Mucosa of descending colon (tissue), 3 donors: ENCODE measurements at regions not wholly inside any gene's neighbourhood (a gene's known extent, or its start where the extent isn't known, plus 50 kb on each side); places are given as distances from the start of the nearest gene placed in this dataset.
A peak's percentile ranks its signal among the peaks of the same experiment; 100 is the strongest.

ENCODE experiments used
- ATAC-seq: fragments of 200-7000 bp; cut with Tn5 transposase; one replicate; pipeline ENCODE4 v1.9.1; 2020; ENCODE audit warnings: mild to moderate bottlenecking, moderate library complexity
- DNase-seq, 3 donors: peaks; one replicate each; pipeline ENCODE4 v3.0.0-alpha.2; 2020
- H3K36me3 ChIP-seq: fragments of 200-600 bp; one replicate; pipeline ENCODE4 v1.8.0; 2021; ENCODE audit warnings: low read depth, mild to moderate bottlenecking
- H3K4me1 ChIP-seq: fragments of 200-600 bp; one replicate; pipeline ENCODE4 v1.8.0; 2021; ENCODE audit warnings: low read depth, mild to moderate bottlenecking
- H3K4me3 ChIP-seq: fragments of 200-600 bp; one replicate; pipeline ENCODE4 v1.8.0; 2021; ENCODE audit warnings: mild to moderate bottlenecking
- H3K9me3 ChIP-seq: fragments of 200-600 bp; one replicate; pipeline ENCODE4 v1.8.0; 2021; ENCODE audit warnings: mild to moderate bottlenecking
- CTCF ChIP-seq: fragments of 200-600 bp; IDR thresholded peaks from one replicate; pipeline ENCODE4 v1.8.0; 2022; ENCODE audit warnings: antibody characterized with exemption, mild to moderate bottlenecking
- intact Hi-C, 2 donors: fragments of 100-400 bp; cut with DNase I in 1 of 2; cut with micrococcal nuclease in 1 of 2; formaldehyde crosslinking; loops; one replicate each; pipeline versions ENCODE4 v1.11.0 to v1.11.1; 2022; cut with DNase I, micrococcal nuclease
- donor health status: DM: no; HTN: no; CAD: no; lungs with moderate emphysema.
- donor health status: DM: no; HTN: no; CAD: no.
- donor health status: DM: no; HTN: yes; CAD: no.

- ATAC-seq (no peak), DNase-seq (no peak)
- Histone ChIP-seq H3K4me1 (no peaks in the 10 kb centered on the region), H3K36me3 (no peaks in the 10 kb centered on the region), H3K4me3 (no peak overlapping the region), H3K9me3 (no peaks in the 10 kb centered on the region)
- TF ChIP-seq CTCF, result no peak
- intact Hi-C loops, result no loop called here
Observed at GRCh38 chrX:129161108-129161507, 362.2 kb downstream of the SMARCA1 start.

GRCh38 chrX:129158505-129158904 is 364.8 kb downstream of the SMARCA1 start:
- no peak for ATAC-seq
- Histone ChIP-seq H3K4me1 (no peaks in the 10 kb centered on the region), H3K4me3 (no peak overlapping the region), H3K9me3 (no peaks in the 10 kb centered on the region), H3K36me3 (no peaks in the 10 kb centered on the region)
- no peak for TF ChIP-seq CTCF
- DNase-seq, result no peak
- intact Hi-C loops, result no loop called here

- intact Hi-C loops, result no loop called here
- H3K4me1 ChIP-seq, result no peaks in the 10 kb centered on the region
Observed at GRCh38 chrX:129145840-129146272, 377.4 kb downstream of the SMARCA1 start.

DNA sequence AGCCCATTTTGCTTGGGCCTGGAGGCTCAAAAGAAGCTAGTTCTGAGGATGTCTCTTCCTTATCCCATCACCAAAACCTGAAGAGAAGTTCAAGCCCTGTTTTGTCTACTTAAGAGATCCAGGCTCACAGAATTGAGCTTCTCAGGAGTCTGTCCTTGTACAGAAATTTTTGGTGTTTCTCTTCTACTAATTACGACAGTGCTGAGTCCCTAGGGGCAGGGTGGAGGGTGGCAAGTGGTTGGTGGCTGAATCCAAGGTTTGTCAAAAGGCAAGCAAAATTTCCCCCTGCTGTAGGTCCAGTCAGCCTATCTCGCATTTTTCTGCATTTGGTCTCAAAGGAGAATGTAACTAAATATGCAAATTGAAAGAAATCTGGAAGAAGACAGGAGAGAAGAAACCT is 377.9 kb downstream of the SMARCA1 start:
- H3K4me1 ChIP-seq, result no peaks in the 10 kb centered on the region
- no peak for DNase-seq
- no peaks in the 10 kb centered on the region for H3K36me3 ChIP-seq
- no peak for TF ChIP-seq CTCF
- no peaks in the 10 kb centered on the region for H3K9me3 ChIP-seq
- H3K4me3 ChIP-seq, result no peak overlapping the region
- no peak for ATAC-seq
- intact Hi-C loops, result no loop called here

More at GRCh38 chrX:129145840-129146272, 377.4 kb downstream of the SMARCA1 start:
- no peaks in the 10 kb centered on the region for H3K9me3 ChIP-seq
- no peaks in the 10 kb centered on the region for H3K36me3 ChIP-seq
- ATAC-seq (no peak), DNase-seq (no peak)
- H3K4me3 ChIP-seq, result no peak overlapping the region
- TF ChIP-seq CTCF, result no peak

- no peak overlapping the region for H3K4me3 ChIP-seq
- H3K9me3 ChIP-seq, result no peaks in the 10 kb centered on the region
- DNase-seq (no peak), ATAC-seq (peak; percentile 52)
- no peaks in the 10 kb centered on the region for H3K4me1 ChIP-seq
- H3K36me3 ChIP-seq, result no peaks in the 10 kb centered on the region
- no peak for TF ChIP-seq CTCF
- intact Hi-C loops, result no loop called here
Observed at GRCh38 chrX:129144172-129145038, 378.9 kb downstream of the SMARCA1 start.
